Muscle of arm (tissue), 1 donor: ENCODE measurements at regions not wholly inside any gene's neighbourhood (a gene's known extent, or its start where the extent isn't known, plus 50 kb on each side); places are given as distances from the start of the nearest gene placed in this dataset.

ENCODE experiments used
- DNase-seq: peaks from one replicate; pipeline ENCODE4 v3.0.0-alpha.2; 2013

- no peak for DNase-seq
Observed at GRCh38 chr14:73800970-73801515, 50.6 kb upstream of the PTGR2 start.

GRCh38 chr14:73797543-73798265 lies 53.9 kb upstream of the PTGR2 start:
- no peak for DNase-seq

GRCh38 chr14:73796893-73797542 lies 54.6 kb upstream of the PTGR2 start:
- no peak for DNase-seq

GRCh38 chr14:73796415-73796814 lies 55.2 kb upstream of the PTGR2 start:
- DNase-seq: no peak

- DNase-seq: no peak
Observed at GRCh38 chr14:73795974-73796373, 55.7 kb upstream of the PTGR2 start.

- no peak for DNase-seq
Observed at GRCh38 chr14:73795466-73795865, 56.2 kb upstream of the PTGR2 start.

- no peak for DNase-seq
Observed at GRCh38 chr14:73794146-73794545, 57.5 kb upstream of the PTGR2 start.

GRCh38 chr14:73792481-73792880 lies 59.1 kb upstream of the PTGR2 start:
- DNase-seq: no peak

- DNase-seq: peak; percentile 94
Observed at GRCh38 chr14:73789989-73790581, 61.5 kb upstream of the PTGR2 start.

- DNase-seq: no peak
Observed at GRCh38 chr14:73788701-73789551, 62.7 kb upstream of the PTGR2 start.

GRCh38 chr14:73788317-73788598 lies 63.4 kb upstream of the PTGR2 start:
- DNase-seq: no peak

GRCh38 chr14:73787486-73788316 lies 63.9 kb upstream of the PTGR2 start:
- DNase-seq: peak; percentile 52

- DNase-seq: peak; percentile 69
Observed at GRCh38 chr14:73786636-73787485, 64.8 kb upstream of the PTGR2 start.

GRCh38 chr14:73785834-73786635 lies 65.6 kb upstream of the PTGR2 start:
- DNase-seq: no peak

GRCh38 chr14:73785336-73785833 lies 66.2 kb upstream of the PTGR2 start:
- no peak for DNase-seq

GRCh38 chr14:73784988-73785313 lies 66.7 kb upstream of the PTGR2 start:
- DNase-seq: no peak

GRCh38 chr14:73784181-73784987 lies 67.2 kb upstream of the PTGR2 start:
- DNase-seq: no peak

GRCh38 chr14:73783107-73783727 lies 68.4 kb upstream of the PTGR2 start:
- DNase-seq: no peak
